ENCODE measurements at regions not wholly inside any gene's neighbourhood (a gene's known extent, or its start where the extent isn't known, plus 50 kb on each side); places are given as distances from the start of the nearest gene placed in this dataset.

DNA sequence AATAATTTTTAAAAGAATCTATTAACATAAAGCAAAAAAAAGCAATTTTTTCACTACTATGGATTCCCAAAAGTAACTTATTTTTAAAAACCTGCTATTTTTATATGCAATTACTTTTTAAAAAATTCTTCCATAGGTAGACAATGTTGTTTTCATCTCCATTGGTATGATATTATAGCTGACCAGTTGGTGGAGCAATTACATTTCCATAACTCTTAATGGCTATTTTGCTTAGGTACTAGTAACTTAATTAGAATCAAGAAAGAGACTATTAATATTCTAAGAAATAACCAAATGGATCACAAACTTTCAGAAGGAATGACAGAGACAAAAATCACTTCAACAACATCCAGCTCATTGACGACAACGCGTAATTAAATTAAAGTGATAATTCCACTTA, 64.7 kb upstream of the PTCSC3 start:
- no peak for TF ChIP-seq POLR2AphosphoS5 (IDR thresholded peaks at IDR 0.05)
- TF ChIP-seq, protein P1, sequence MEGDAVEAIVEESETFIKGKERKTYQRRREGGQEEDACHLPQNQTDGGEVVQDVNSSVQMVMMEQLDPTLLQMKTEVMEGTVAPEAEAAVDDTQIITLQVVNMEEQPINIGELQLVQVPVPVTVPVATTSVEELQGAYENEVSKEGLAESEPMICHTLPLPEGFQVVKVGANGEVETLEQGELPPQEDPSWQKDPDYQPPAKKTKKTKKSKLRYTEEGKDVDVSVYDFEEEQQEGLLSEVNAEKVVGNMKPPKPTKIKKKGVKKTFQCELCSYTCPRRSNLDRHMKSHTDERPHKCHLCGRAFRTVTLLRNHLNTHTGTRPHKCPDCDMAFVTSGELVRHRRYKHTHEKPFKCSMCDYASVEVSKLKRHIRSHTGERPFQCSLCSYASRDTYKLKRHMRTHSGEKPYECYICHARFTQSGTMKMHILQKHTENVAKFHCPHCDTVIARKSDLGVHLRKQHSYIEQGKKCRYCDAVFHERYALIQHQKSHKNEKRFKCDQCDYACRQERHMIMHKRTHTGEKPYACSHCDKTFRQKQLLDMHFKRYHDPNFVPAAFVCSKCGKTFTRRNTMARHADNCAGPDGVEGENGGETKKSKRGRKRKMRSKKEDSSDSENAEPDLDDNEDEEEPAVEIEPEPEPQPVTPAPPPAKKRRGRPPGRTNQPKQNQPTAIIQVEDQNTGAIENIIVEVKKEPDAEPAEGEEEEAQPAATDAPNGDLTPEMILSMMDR (IDR thresholded peaks at IDR 0.05), result no peak

Data from breast epithelium (tissue), 3 donors.